Erythroblast (primary cell): ENCODE measurements at regions not wholly inside any gene's neighbourhood (a gene's known extent, or its start where the extent isn't known, plus 50 kb on each side); places are given as distances from the start of the nearest gene placed in this dataset.

Experiments
- GATA1 ChIP-seq: IDR thresholded peaks from 2 replicates; pipeline ENCODE4 v1.6.1; 2011; ENCODE audit warnings: low read depth, mild to moderate bottlenecking, control low read depth, low read length, moderate library complexity
- POLR2A ChIP-seq: IDR thresholded peaks from 2 replicates; pipeline ENCODE4 v1.6.1; 2011; ENCODE audit warnings: mild to moderate bottlenecking, low read length

DNA sequence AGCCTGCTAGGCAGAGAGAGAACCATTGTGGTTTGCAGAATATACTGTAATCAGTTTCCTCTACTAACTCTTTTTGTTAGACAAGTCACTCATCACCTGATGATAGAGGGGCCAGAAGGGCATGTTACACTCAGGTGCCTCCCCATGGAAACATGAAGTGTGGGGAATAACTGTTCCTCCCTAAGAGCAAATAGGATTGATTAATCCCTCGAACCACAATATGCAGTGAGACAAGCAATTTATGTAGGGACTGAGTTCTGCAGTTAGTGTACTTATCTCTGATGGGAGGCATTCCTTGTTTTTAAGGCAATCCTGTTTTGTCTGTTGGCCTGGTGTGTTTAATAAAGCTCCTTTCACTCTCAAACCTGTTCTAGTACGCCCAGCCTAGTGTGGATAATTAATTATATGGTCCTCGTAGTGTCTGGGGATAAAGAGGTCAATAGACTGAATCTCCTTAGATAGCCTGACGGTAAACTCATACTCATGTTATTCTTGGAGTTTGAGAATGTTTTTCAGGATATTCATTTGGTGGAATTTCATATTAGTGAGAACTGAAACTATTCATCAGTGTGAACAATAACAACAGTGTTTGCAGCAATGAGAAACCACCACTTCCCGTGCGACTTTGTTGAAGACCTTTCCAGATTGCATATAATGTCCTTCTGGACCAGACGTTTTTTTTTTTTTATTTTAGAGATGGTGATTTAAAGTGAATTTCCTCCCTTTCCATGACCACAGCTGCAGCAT, 344.8 kb upstream of the FZD8 start:
- no peak for TF ChIP-seq GATA1
- no peak for TF ChIP-seq POLR2A
